HG02852 (cell line): ENCODE measurements at regions not wholly inside any gene's neighbourhood (a gene's known extent, or its start where the extent isn't known, plus 50 kb on each side); places are given as distances from the start of the nearest gene placed in this dataset.

Experiments used
- ATAC-seq: cut with Tn5 transposase; IDR thresholded peaks from one replicate; pipeline ENCODE4 v1.9.1; 2021; ENCODE audit warnings: mild to moderate bottlenecking, moderate library complexity; ENCODE audit not compliant: unreplicated experiment

DNA sequence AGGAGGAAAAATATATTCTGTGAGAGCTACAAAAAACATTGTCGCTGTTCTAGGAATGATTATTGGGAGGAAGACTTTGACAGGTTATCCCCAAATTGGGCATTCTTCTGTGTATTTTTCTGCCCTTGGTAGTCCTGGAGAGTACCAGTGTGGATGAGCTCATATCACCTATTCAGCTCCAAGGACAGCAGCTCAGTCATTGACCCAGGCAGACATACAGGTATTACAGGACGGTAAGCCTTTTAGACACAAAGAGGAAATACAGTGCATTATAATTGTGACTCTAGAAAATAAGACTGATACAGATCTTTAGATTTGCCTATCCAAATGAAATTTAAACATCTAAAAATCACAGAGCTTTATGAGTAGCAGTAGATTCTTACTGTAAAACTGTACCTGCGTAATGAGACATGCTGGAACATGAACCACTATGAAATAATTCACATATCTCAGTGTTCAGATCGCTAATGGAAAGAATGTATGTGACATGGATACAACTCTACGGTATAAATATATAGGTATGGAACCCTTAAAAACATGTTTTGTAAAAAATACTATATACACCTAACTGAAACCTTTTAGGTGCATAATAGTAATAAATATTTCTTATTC lies 56.0 kb downstream of the PLK2 start:
- no peak for ATAC-seq

GRCh38 chr5:58401701-58402100 lies 58.2 kb downstream of the PLK2 start:
- ATAC-seq = no peak

- ATAC-seq = no peak
Measured at GRCh38 chr5:58400737-58401136, 59.1 kb downstream of the PLK2 start.

DNA sequence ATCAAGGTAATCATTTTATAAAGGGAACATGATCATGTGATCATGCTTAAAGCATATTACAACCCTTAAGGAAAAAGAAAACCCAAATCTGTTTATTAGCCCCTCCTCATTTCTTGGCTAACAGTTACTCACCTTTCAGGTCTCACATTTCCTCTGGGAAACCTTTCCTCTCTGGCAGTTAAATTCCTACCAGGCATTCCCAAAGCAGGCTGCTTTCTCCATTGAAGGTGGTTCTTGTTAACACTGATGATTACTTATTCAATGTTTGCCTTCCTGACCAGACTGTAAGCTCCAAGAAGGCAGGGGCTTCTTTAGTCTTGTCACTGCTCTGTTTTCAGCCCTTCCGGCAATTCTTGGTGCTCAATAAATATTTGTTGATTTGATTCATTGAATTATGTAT lies 59.9 kb downstream of the PLK2 start:
- ATAC-seq = no peak

- ATAC-seq = no peak
Measured at GRCh38 chr5:58394339-58394738, 65.5 kb downstream of the PLK2 start.

DNA sequence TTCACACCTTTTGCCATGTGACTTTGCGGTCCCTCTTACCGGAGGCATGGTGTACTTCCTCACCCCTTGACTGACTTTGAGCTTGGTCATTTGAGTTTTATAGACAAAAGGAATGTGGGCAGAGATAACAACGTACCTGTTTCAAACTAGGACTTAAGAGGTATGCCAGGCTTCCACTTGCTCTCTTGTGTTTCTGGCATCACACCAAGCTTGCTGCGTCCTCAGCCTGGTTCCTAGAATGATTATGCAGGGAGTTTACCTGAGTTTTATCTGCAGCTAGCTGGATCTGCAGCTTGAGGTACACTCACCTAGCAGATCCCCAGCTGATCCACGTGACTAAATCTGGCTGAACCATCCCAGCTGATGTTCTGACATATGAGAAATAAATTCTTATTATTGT lies 66.2 kb downstream of the PLK2 start:
- no peak for ATAC-seq

- no peak for ATAC-seq
Measured at GRCh38 chr5:58392496-58392895, 67.4 kb downstream of the PLK2 start.

- ATAC-seq = no peak
Measured at GRCh38 chr5:58383448-58383847, 76.4 kb downstream of the PLK2 start.

- ATAC-seq = no peak
Measured at GRCh38 chr5:58382131-58382534, 77.8 kb downstream of the PLK2 start.

GRCh38 chr5:58381566-58381965 lies 78.3 kb downstream of the PLK2 start:
- no peak for ATAC-seq

DNA sequence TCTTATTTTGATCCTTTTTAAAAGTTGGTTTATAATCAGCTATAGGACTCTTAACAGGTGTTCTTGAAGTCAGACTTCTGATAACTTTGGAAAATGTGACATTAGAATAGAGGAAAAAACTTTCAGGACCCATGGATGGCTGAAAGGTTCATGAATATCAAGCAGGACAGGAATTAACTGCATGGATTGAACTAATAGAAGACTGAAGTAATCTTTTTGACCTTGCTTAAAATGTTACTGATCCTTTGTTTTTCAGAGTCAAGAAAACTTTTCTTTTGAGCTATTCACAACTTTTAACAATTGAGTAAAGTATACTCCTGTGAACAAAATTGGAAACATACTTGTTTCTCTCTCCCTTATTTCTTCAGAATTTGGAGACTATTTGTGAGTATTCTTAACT lies 79.2 kb downstream of the PLK2 start:
- no peak for ATAC-seq

DNA sequence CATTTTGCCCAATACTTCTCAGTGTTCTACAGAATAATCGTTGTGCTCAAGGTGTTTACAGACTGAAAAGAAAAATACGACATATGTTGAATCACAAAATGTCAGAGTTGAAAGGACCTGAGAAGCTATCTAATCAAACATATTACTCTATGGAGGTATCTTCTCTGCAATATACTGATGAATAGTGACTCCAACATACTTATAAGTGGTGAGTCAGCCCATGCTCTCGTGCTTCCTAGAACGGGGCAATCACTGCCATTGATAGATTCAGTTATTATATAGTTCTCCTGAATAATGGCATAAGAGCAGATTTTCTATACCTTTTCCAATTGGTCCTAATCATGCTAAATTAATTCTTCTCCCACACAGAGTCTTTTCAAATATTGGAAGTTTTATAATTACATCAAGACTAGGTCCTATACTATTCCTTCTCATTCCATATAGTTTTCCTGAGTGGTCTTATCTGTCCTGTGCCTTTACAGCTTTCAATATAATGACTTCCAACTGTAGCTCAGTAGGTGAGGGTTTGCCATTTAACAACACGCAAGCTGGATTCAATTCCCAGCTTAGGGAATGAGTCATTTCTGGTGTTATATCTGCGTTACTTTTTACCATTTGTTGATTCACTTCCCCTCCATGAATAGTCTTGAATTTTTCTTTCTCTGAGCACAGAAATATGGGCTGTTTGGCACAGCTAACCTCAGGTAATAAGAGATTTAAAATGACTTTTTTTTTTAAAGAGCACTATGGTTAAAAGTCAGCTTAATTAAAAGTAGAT lies 81.1 kb downstream of the PLK2 start:
- no peak for ATAC-seq

GRCh38 chr5:58370606-58371005 lies 89.3 kb downstream of the PLK2 start:
- ATAC-seq = no peak

DNA sequence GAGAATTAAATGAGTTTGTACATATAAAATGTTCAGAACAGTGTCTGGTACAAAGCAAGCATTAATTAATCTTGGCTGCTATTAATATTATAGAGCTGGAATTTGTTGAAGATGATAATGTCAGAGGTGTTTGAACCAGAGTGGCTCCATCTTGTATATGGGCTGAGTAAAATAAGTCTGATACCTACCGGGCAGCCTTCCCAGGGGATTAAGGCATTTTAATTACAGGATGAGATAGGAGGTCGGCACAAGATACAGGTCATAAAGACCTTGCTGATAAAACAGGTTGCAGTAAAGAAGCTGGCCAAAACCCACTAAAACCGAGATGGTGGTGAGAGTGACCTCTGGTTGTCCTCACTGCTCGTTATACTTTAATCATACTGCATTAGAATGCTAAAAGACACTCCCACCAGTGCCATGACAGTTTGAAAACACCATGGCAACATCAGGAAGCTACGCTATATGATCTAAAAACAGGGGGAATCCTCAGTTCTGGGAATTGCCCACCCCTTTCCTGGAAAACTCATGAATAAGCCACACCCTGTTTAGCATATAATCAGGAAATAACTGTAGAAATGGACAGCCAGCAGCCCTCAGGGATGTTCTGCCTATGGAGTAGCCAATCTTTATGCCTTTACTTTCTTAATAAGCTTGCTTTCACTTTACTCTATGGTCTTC lies 90.2 kb downstream of the PLK2 start:
- no peak for ATAC-seq

- no peak for ATAC-seq
Measured at GRCh38 chr5:58366461-58366860, 93.4 kb downstream of the PLK2 start.

GRCh38 chr5:58365791-58366190 lies 94.1 kb downstream of the PLK2 start:
- no peak for ATAC-seq

- no peak for ATAC-seq
Measured at GRCh38 chr5:58363461-58364249, 96.2 kb downstream of the PLK2 start.

DNA sequence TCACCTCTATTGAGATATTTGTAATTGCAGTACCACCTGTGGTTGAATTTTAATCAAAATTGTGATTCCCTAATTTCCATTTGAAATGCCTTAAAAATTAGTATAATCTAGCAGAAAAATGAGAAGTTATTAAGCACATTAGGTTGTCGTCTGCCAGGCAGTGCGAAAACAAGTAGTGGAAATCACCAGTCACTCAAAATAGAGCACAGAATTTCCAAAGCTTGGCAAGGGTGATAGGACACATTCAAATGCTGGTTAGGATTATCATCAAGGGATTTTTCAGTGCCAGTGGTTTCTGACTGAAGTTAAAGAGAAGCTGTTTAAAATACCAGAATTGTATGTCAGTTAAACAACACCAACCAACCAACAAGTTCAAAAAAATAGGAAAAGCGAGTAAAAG lies 97.8 kb downstream of the PLK2 start:
- ATAC-seq = no peak

- ATAC-seq = no peak
Measured at GRCh38 chr5:58360794-58361193, 99.1 kb downstream of the PLK2 start.

- ATAC-seq = no peak
Measured at GRCh38 chr5:58359981-58360380, 99.9 kb downstream of the PLK2 start.

- no peak for ATAC-seq
Measured at GRCh38 chr5:58358501-58359178, 101.2 kb downstream of the PLK2 start.
